ENCODE measurements at regions not wholly inside any gene's neighbourhood (a gene's known extent, or its start where the extent isn't known, plus 50 kb on each side); places are given as distances from the start of the nearest gene placed in this dataset.

- TF ChIP-seq ETV5 (CRISPR knock-in tag; IDR thresholded peaks at IDR 0.05; ENCODE audit: borderline replicate concordance) (no peak; the same call in 1 of the 2 replicates), NCOA2 (CRISPR knock-in tag; IDR thresholded peaks at IDR 0.05) (peak; percentile 50; the same call in 1 of the 2 replicates), ZNF20 (CRISPR knock-in tag; IDR thresholded peaks at IDR 0.05) (no peak), KMT2A (CRISPR knock-in tag; IDR thresholded peaks at IDR 0.05) (peak; percentile 75; the same call in 1 of the 2 replicates), ELK4 (CRISPR knock-in tag; IDR thresholded peaks at IDR 0.05; ENCODE audit: borderline replicate concordance) (no peak), ZGPAT (CRISPR knock-in tag; IDR thresholded peaks at IDR 0.05) (peak; percentile 41), LCORL (IDR thresholded peaks at IDR 0.05) (no peak), LCORL (CRISPR knock-in tag; IDR thresholded peaks at IDR 0.05) (peak; percentile 47; the same call in 1 of the 2 replicates), SOX6 (IDR thresholded peaks at IDR 0.05) (no peak), SOX6 (CRISPR knock-in tag; IDR thresholded peaks at IDR 0.05) (peak; percentile 66; the same call in 1 of the 2 replicates), HNF1A (IDR thresholded peaks at IDR 0.05; ENCODE audit: low read depth) (no peak), HNF1A (CRISPR knock-in tag; IDR thresholded peaks at IDR 0.05; ENCODE audit: borderline replicate concordance) (peak; percentile 37; the same call in 1 of the 2 replicates), ZNF580 (CRISPR knock-in tag; IDR thresholded peaks at IDR 0.05; ENCODE audit: borderline replicate concordance, low read depth) (peak; percentile 36; the same call in 1 of the 2 replicates), CREB1 (IDR thresholded peaks at IDR 0.05) (no peak), CREB1 (CRISPR knock-in tag; IDR thresholded peaks at IDR 0.05) (0 out of 2 replicates have a peak, but pooled peaks have one; percentile 30), DNMT3B (CRISPR knock-in tag; conservative IDR thresholded peaks at IDR 0.05) (0 out of 2 replicates have a peak, but pooled peaks have one; percentile 47), ZNF691 (CRISPR knock-in tag; IDR thresholded peaks at IDR 0.05; ENCODE audit: borderline replicate concordance, low read depth) (peak; percentile 49; the same call in 1 of the 2 replicates), FOXA1 (IDR thresholded peaks at IDR 0.05) (0 out of 2 replicates have a peak, but pooled peaks have one; percentile 17), FOXA1 (CRISPR knock-in tag; IDR thresholded peaks at IDR 0.05) (no peak), DPF2 (CRISPR knock-in tag; IDR thresholded peaks at IDR 0.05; ENCODE audit: borderline replicate concordance, low read depth) (no peak), GZF1 (CRISPR knock-in tag; IDR thresholded peaks at IDR 0.05) (peak; percentile 85; the same call in 1 of the 2 replicates), ZNF430 (CRISPR knock-in tag; IDR thresholded peaks at IDR 0.05) (no peak; the same call in 1 of the 2 replicates), ERF (CRISPR knock-in tag; IDR thresholded peaks at IDR 0.05) (peak; percentile 8; the same call in 1 of the 2 replicates)
Measured at GRCh38 chr6:138560130-138560860, 61.0 kb upstream of the NHSL1 start (continued).
